Mesenchymal stem cell (in vitro differentiated cells and primary cell): ENCODE measurements at regions not wholly inside any gene's neighbourhood (a gene's known extent, or its start where the extent isn't known, plus 50 kb on each side); places are given as distances from the start of the nearest gene placed in this dataset.
"Not testable (repeated sequence)": the region's sequence is repeated elsewhere in the genome, so short reads cannot be mapped to it uniquely, and the experiment has no call there.

ENCODE experiments used
- DNase-seq: peaks from one replicate; pipeline ENCODE4 v3.0.0-alpha.2; 2013
- H2AFZ ChIP-seq: one replicate; pipeline ENCODE4 v1.6.1; 2013; ENCODE audit warnings: low read depth, mild to moderate bottlenecking, control low read depth, inconsistent platforms, low read length, moderate library complexity
- H2AK5ac ChIP-seq: 2 replicates; pipeline ENCODE4 v1.6.1; 2013; ENCODE audit warnings: low read length, moderate library complexity, mild to moderate bottlenecking, inconsistent platforms; ENCODE audit not compliant: severe bottlenecking
- H2BK120ac ChIP-seq: one replicate; pipeline ENCODE4 v1.6.1; 2013; ENCODE audit warnings: low read depth, mild to moderate bottlenecking, inconsistent platforms, low read length, moderate library complexity
- H2BK12ac ChIP-seq, 2 experiments: one replicate each; pipeline ENCODE4 v1.6.1; 2013; ENCODE audit warnings: inconsistent platforms in 2 of 2, low read length in 2 of 2, mild to moderate bottlenecking in 2 of 2, moderate library complexity in 2 of 2, control low read depth in 1 of 2
- H2BK15ac ChIP-seq: one replicate; pipeline ENCODE4 v1.6.1; 2013; ENCODE audit warnings: mild to moderate bottlenecking, low read depth, inconsistent platforms; ENCODE audit not compliant: poor library complexity, severe bottlenecking
- H2BK5ac ChIP-seq: 2 replicates; pipeline ENCODE4 v1.6.1; 2013; ENCODE audit warnings: low read depth, mild to moderate bottlenecking, low read length, control low read depth, inconsistent platforms; ENCODE audit not compliant: poor library complexity, severe bottlenecking
- H3K14ac ChIP-seq, 2 experiments: one replicate each; pipeline ENCODE4 v1.6.1; 2013; ENCODE audit warnings: inconsistent platforms in 2 of 2, low read length in 2 of 2, control low read depth in 1 of 2, mild to moderate bottlenecking in 1 of 2, moderate library complexity in 1 of 2
- H3K18ac ChIP-seq, 2 experiments: one replicate each; pipeline ENCODE4 v1.6.1; 2013; ENCODE audit warnings: inconsistent platforms in 2 of 2, low read length in 2 of 2, control low read depth in 1 of 2, low read depth in 1 of 2, mild to moderate bottlenecking in 1 of 2
- H3K23ac ChIP-seq, 2 experiments: one replicate each; pipeline ENCODE4 v1.6.1; 2013; ENCODE audit warnings: inconsistent platforms in 2 of 2, low read length in 2 of 2, mild to moderate bottlenecking in 2 of 2, moderate library complexity in 2 of 2, control low read depth in 1 of 2
- H3K27ac ChIP-seq: 2 replicates; pipeline ENCODE4 v1.5.1; 2013; ENCODE audit warnings: mild to moderate bottlenecking, moderate library complexity, low read length, control low read depth, inconsistent platforms; ENCODE audit not compliant: poor library complexity, severe bottlenecking
- H3K27me3 ChIP-seq, 2 experiments: 2 replicates each; pipeline versions ENCODE4 v1.6.1 to v1.7.0; 2013; ENCODE audit warnings: low read length in 2 of 2, mild to moderate bottlenecking in 2 of 2, moderate library complexity in 2 of 2, control low read depth in 1 of 2, inconsistent platforms in 1 of 2; ENCODE audit not compliant: control insufficient read depth in 1 of 2, insufficient read depth in 1 of 2
- H3K36me3 ChIP-seq, 2 experiments: 2 replicates each; pipeline versions ENCODE4 v1.6.1 to v1.7.0; 2013; ENCODE audit warnings: low read length in 2 of 2, control low read depth in 1 of 2, inconsistent platforms in 1 of 2, low read depth in 1 of 2, mild to moderate bottlenecking in 1 of 2; ENCODE audit not compliant: insufficient read depth in 2 of 2, control insufficient read depth in 1 of 2
- H3K4ac ChIP-seq, 2 experiments: one replicate each; pipeline ENCODE4 v1.6.1; 2013; ENCODE audit warnings: inconsistent platforms in 2 of 2, low read length in 2 of 2, mild to moderate bottlenecking in 2 of 2, moderate library complexity in 2 of 2, control low read depth in 1 of 2, low read depth in 1 of 2
- H3K4me1 ChIP-seq: 2 replicates; pipeline ENCODE4 v1.6.1; 2013; ENCODE audit warnings: low read depth, low read length, control low read depth; ENCODE audit not compliant: control insufficient read depth, insufficient read depth
- H3K4me2 ChIP-seq: 2 replicates; pipeline ENCODE4 v1.6.1; 2013; ENCODE audit warnings: low read length, mild to moderate bottlenecking, inconsistent platforms; ENCODE audit not compliant: poor library complexity, severe bottlenecking
- H3K4me3 ChIP-seq, 2 experiments: 2 replicates each; pipeline versions ENCODE4 v1.5.1 to v1.7.0; 2013; ENCODE audit warnings: low read length in 2 of 2, mild to moderate bottlenecking in 2 of 2, control low read depth in 1 of 2, low read depth in 1 of 2; ENCODE audit not compliant: insufficient read depth in 1 of 2
- H3K79me1 ChIP-seq: replicated peaks from 2 replicates; pipeline ENCODE4 v1.6.1; 2013; ENCODE audit warnings: mild to moderate bottlenecking, control low read depth, low read length, inconsistent platforms; ENCODE audit not compliant: poor library complexity, severe bottlenecking
- H3K9ac ChIP-seq: 2 replicates; pipeline ENCODE4 v1.7.0; 2013; ENCODE audit warnings: mild to moderate bottlenecking, low read length, moderate library complexity
- H3K9me3 ChIP-seq: 2 replicates; pipeline ENCODE4 v1.7.0; 2013; ENCODE audit warnings: mild to moderate bottlenecking, low read length; ENCODE audit not compliant: control insufficient read depth
- H4K8ac ChIP-seq: one replicate; pipeline ENCODE4 v1.6.1; 2013; ENCODE audit warnings: inconsistent platforms, mild to moderate bottlenecking, low read length, moderate library complexity
- H4K91ac ChIP-seq: one replicate; pipeline ENCODE4 v1.6.1; 2013; ENCODE audit warnings: mild to moderate bottlenecking, low read length, inconsistent platforms
- WGBS: methylation state at CpG from one replicate; pipeline ENCODE4 v1.1.7; 2013; ENCODE audit warnings: mixed read lengths; 5-methylcytosine and 5-hydroxymethylcytosine counted together

GRCh38 chr12:131600160-131600532 is 110.7 kb upstream of the SFSWAP start:
- H2BK15ac ChIP-seq: no peak overlapping the region
- H3K4ac ChIP-seq: no peak overlapping the region
- H3K4me2 ChIP-seq: no peak overlapping the region
- no peaks in the 10 kb centered on the region for H3K9me3 ChIP-seq
- no peak overlapping the region for H3K4me3 ChIP-seq
- H2AFZ ChIP-seq: no peak overlapping the region
- H3K14ac ChIP-seq: no peak overlapping the region
- no peaks in the 10 kb centered on the region for H3K36me3 ChIP-seq
- H3K27me3 ChIP-seq: peaks cover 0 to 28% of the 10 kb centered on the region in 2 experiments
- no peak overlapping the region for H2BK5ac ChIP-seq
- H4K8ac ChIP-seq: no peak overlapping the region
- no peak overlapping the region for H3K9ac ChIP-seq
- DNase-seq: no peak
- peaks cover 7% of the 10 kb centered on the region for H3K4me1 ChIP-seq
- H3K18ac ChIP-seq: no peak overlapping the region
- 78% methylated on average over 4 of the region's 6 CpGs for WGBS
- H3K23ac ChIP-seq: no peak overlapping the region
- H2AK5ac ChIP-seq: no peak overlapping the region
- no peaks in the 10 kb centered on the region for H3K79me1 ChIP-seq
- H2BK12ac ChIP-seq: no peak overlapping the region
- no peak overlapping the region for H3K27ac ChIP-seq
- H2BK120ac ChIP-seq: no peak overlapping the region
- no peak overlapping the region for H4K91ac ChIP-seq

- WGBS: 54% methylated on average over 5 of the region's 5 CpGs
- H3K14ac ChIP-seq: not testable (repeated sequence)
Observed at GRCh38 chr12:131601499-131601898, 109.4 kb upstream of the SFSWAP start.

GRCh38 chr12:131603106-131603938 is 107.6 kb upstream of the SFSWAP start:
- no peak overlapping the region for H3K18ac ChIP-seq
- H3K4me1 ChIP-seq: peaks cover 9% of the 10 kb centered on the region
- no peak overlapping the region for H3K4me2 ChIP-seq
- no peak overlapping the region for H3K23ac ChIP-seq
- H3K9ac ChIP-seq: no peak overlapping the region
- peaks cover 0 to 42% of the 10 kb centered on the region in 2 experiments for H3K27me3 ChIP-seq
- no peak overlapping the region for H2BK5ac ChIP-seq
- H3K27ac ChIP-seq: peak overlapping the region; percentile 55
- no peak overlapping the region for H2BK12ac ChIP-seq
- H3K14ac ChIP-seq: no peak overlapping the region
- no peak overlapping the region for H4K8ac ChIP-seq
- no peaks in the 10 kb centered on the region for H3K36me3 ChIP-seq
- H2BK15ac ChIP-seq: no peak overlapping the region
- H3K4ac ChIP-seq: no peak overlapping the region
- H2BK120ac ChIP-seq: no peak overlapping the region
- H3K4me3 ChIP-seq: no peak overlapping the region
- no peaks in the 10 kb centered on the region for H3K79me1 ChIP-seq
- no peak overlapping the region for H2AK5ac ChIP-seq
- 51% methylated on average over 8 of the region's 8 CpGs for whole genome bisulfite sequencing
- no peak overlapping the region for H2AFZ ChIP-seq
- no peak overlapping the region for H4K91ac ChIP-seq
- no peak for DNase-seq
- H3K9me3 ChIP-seq: no peaks in the 10 kb centered on the region

More at GRCh38 chr12:131601499-131601898, 109.4 kb upstream of the SFSWAP start:
- H3K4ac ChIP-seq, DNase-seq, H3K9me3 ChIP-seq, H2BK12ac ChIP-seq, H4K8ac ChIP-seq, H2BK5ac ChIP-seq, H2AK5ac ChIP-seq, H3K4me1 ChIP-seq, H2BK120ac ChIP-seq, H3K4me2 ChIP-seq, H3K9ac ChIP-seq, H4K91ac ChIP-seq, H3K4me3 ChIP-seq, H3K27ac ChIP-seq, H2AFZ ChIP-seq, H3K23ac ChIP-seq, H2BK15ac ChIP-seq, H3K36me3 ChIP-seq, H3K18ac ChIP-seq, H3K79me1 ChIP-seq: not testable (repeated sequence)
- H3K27me3 ChIP-seq: peaks cover 0 to 40% of the 10 kb centered on the region in 2 experiments

- Histone ChIP-seq H3K23ac (no peak overlapping the region), H3K9ac (no peak overlapping the region), H4K8ac (no peak overlapping the region), H2BK120ac (no peak overlapping the region), H2BK15ac (no peak overlapping the region), H3K4me2 (peak overlapping the region; percentile 62), H4K91ac (no peak overlapping the region), H2BK12ac (no peak overlapping the region), H2BK5ac (no peak overlapping the region), H2AK5ac (no peak overlapping the region), H3K14ac (no peak overlapping the region), H3K4me3 (no peak overlapping the region), H3K9me3 (no peaks in the 10 kb centered on the region), H3K36me3 (no peaks in the 10 kb centered on the region), H3K18ac (no peak overlapping the region), H3K4ac (no peak overlapping the region), H3K79me1 (no peaks in the 10 kb centered on the region), H3K27me3 (peaks cover 0 to 41% of the 10 kb centered on the region in 2 experiments), H3K27ac (peak overlapping the region; percentile 80), H3K4me1 (peaks cover 9% of the 10 kb centered on the region), H2AFZ (no peak overlapping the region)
- no peak for DNase-seq
- WGBS: 33% methylated on average over 21 of the region's 21 CpGs
Observed at GRCh38 chr12:131603939-131604795, 106.7 kb upstream of the SFSWAP start.
